GM18907 (cell line): ENCODE measurements at regions not wholly inside any gene's neighbourhood (a gene's known extent, or its start where the extent isn't known, plus 50 kb on each side); places are given as distances from the start of the nearest gene placed in this dataset.
A peak's percentile ranks its signal among the peaks of the same experiment; 100 is the strongest.

ENCODE experiments used
- ATAC-seq: cut with Tn5 transposase; IDR thresholded peaks from one replicate; pipeline ENCODE4 v1.9.1; 2021; ENCODE audit warnings: mild to moderate bottlenecking, moderate library complexity; ENCODE audit not compliant: unreplicated experiment

- no peak for ATAC-seq
Observed at GRCh38 chr1:244953901-244954300, 89.6 kb upstream of the HNRNPU start.

GRCh38 chr1:244952940-244953339 is 88.6 kb upstream of the HNRNPU start:
- ATAC-seq = peak; percentile 98

GRCh38 chr1:244952280-244952933 is 88.1 kb upstream of the HNRNPU start:
- ATAC-seq = peak; percentile 8

- no peak for ATAC-seq
Observed at GRCh38 chr1:244948416-244948815, 84.1 kb upstream of the HNRNPU start.

DNA sequence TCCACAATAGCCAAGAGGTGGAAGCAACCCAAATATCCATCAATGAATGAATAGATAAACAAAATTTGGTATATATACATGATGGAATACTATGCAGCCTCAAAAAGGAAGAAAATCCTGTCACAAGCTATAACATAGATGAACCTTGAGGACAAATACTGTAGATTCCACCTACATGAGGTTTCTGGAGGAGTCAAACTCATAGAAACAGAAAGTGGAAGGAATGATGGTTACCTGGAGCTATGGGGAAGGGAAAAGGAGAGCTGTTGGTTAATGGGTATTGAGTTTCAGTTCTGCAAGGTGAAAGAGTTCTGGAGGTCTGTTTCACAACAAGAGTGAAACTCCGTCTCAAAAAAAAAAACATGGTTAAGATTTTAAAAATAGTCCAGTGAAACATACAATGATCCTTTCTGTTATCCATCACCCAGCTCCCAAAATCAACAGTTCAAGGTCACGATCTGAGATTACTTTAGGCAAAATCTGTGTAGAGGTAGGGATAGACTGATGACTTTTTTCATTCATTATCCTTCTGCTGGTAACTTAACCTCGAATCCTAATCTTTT is 80.8 kb upstream of the HNRNPU start:
- peak; percentile 83 for ATAC-seq

- peak; percentile 74 for ATAC-seq
Observed at GRCh38 chr1:244941121-244941520, 76.8 kb upstream of the HNRNPU start.

DNA sequence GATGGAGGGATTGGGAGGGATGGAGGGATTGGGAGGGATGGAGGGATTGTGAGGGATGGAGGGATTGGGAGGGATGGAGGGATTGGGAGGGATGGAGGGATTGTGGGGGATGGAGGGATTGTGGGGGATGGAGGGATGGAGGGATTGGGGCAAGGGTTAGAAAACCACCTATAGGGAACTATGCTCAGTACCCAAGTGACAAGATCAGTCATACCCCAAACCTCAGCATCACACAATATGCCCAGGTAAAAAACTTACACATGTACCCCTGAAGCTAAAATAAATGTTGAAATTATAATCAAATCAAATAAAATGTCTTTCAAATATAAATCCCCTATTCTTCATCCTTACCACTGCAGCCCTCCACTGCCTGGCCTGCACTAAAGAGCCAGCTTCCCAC is 72.8 kb upstream of the HNRNPU start:
- no peak for ATAC-seq

- ATAC-seq = peak; percentile 59
Observed at GRCh38 chr1:244920911-244921761, 56.8 kb upstream of the HNRNPU start.

- no peak for ATAC-seq
Observed at GRCh38 chr1:244919320-244920282, 55.3 kb upstream of the HNRNPU start.

DNA sequence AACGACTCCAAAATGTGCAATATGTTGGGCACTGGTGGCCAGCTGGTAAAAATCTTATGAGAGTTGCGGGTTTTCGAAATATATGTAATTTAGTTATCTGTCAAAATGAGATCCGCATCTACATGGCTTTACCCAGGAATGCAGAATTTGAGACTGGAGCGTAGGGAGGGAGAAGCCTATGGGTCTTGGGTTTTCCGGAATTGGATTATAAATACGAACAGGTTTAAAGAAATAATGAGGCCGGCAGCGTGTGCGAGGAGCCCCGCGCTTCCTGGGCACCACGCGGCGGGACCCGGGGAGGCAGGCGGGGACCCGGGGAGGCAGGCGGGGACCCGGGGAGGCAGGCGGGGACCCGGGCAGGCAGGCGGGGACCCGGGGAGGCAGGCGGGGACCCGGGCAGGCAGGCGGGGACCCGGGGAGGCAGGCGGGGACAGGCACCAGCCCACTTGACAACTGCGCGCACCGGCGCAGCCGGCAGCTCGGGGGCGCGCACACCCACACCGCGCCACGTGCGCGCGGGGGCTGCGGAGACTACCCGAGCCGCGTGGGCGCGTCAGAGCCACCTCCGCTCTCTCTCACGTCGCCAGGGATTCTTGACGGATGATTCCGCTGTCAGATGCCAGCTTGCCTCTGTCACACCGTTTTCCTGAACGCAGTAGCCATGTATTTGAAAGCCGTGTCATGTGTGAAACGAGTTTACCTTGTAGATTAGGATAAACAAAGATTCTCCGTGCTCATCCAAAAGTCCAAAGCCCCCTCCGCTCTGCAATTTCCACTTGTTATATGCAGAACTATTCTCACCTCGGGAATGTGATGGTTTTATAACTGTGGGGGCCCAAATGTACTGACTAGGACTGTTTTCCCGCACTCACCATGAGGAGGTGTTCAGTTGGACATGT is 54.3 kb upstream of the HNRNPU start:
- peak; percentile 53 for ATAC-seq

DNA sequence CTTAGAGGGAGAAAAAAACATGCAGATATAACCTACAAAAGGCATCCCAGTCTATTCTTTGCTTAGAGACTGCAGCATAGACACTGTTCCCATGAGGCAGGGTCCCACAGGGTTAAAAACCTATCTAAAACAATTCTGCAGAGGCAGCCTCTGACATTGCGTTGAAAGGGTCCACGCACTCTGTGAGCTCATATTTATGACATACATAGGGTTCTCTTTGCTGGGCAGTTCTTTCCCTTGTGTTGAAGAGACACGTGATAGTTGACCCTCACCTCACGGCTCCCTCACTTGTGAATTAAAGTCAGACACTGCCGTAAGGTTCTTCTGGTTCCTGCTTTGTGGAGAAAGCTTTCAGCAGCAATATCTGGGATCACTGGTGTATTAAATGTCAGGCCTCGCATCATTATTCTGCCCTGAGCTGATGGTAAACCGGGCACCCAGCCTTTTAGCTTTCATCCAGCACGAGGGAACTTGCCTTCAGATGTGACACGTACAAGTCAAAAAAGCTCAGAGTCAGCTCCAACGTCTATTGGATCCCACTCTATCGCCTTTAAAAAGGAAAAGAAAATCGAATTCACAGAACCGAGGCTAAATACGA is 52.8 kb upstream of the HNRNPU start:
- no peak for ATAC-seq

GRCh38 chr1:244915736-244916135 is 51.4 kb upstream of the HNRNPU start:
- no peak for ATAC-seq

- ATAC-seq = no peak
Observed at GRCh38 chr1:244914761-244915160, 50.4 kb upstream of the HNRNPU start.
